ENCODE measurements at regions not wholly inside any gene's neighbourhood (a gene's known extent, or its start where the extent isn't known, plus 50 kb on each side); places are given as distances from the start of the nearest gene placed in this dataset.

GRCh38 chr20:17874271-17875105, 94.1 kb downstream of the SNX5 start:
- Histone ChIP-seq H3K9me3 (no peaks in the 10 kb centered on the region), H3K4me1 (peaks cover 37% of the 10 kb centered on the region), H3K36me3 (no peaks in the 10 kb centered on the region), H3K27ac (peak overlapping the region; percentile 64), H3K27me3 (no peaks in the 10 kb centered on the region), H3K4me3 (no peak overlapping the region)
- DNase-seq (ENCODE audit: low spot score in 2 of 2): peak in 1 of 2 donors; percentile 56
- WGBS: 24% methylated on average over 7 of the region's 7 CpGs
- TF ChIP-seq EP300 (IDR thresholded peaks at IDR 0.05) (no peak), POLR2A (IDR thresholded peaks at IDR 0.05) (no peak), POLR2AphosphoS5 (IDR thresholded peaks at IDR 0.05) (no peak), CTCF (IDR thresholded peaks at IDR 0.05) (no peak)

GRCh38 chr20:17873410-17874270, 95.0 kb downstream of the SNX5 start:
- H3K9me3 ChIP-seq: no peaks in the 10 kb centered on the region
- 32% methylated on average over 14 of the region's 14 CpGs for WGBS
- peak in 1 of 3 donors; percentile 20 for TF ChIP-seq POLR2AphosphoS5 (IDR thresholded peaks at IDR 0.05)
- TF ChIP-seq POLR2A (IDR thresholded peaks at IDR 0.05): no peak
- peak overlapping the region; percentile 64 for H3K27ac ChIP-seq
- H3K36me3 ChIP-seq: no peaks in the 10 kb centered on the region
- H3K4me1 ChIP-seq: peaks cover 37% of the 10 kb centered on the region
- no peaks in the 10 kb centered on the region for H3K27me3 ChIP-seq
- DNase-seq (ENCODE audit: low spot score in 2 of 2): peak; percentile 92 to 96
- no peak overlapping the region for H3K4me3 ChIP-seq

GRCh38 chr20:17872959-17873358, 95.6 kb downstream of the SNX5 start:
- Histone ChIP-seq H3K4me1 (peaks cover 37% of the 10 kb centered on the region), H3K27ac (no peak overlapping the region), H3K4me3 (no peak overlapping the region), H3K36me3 (no peaks in the 10 kb centered on the region), H3K9me3 (no peaks in the 10 kb centered on the region), H3K27me3 (no peaks in the 10 kb centered on the region)
- 22% methylated on average over 5 of the region's 5 CpGs for WGBS
- peak in 1 of 2 donors; percentile 27 for DNase-seq (ENCODE audit: low spot score in 2 of 2)
- TF ChIP-seq POLR2AphosphoS5 (IDR thresholded peaks at IDR 0.05): no peak
- TF ChIP-seq CTCF (IDR thresholded peaks at IDR 0.05): no peak
- no peak for TF ChIP-seq EP300 (IDR thresholded peaks at IDR 0.05)
- TF ChIP-seq POLR2A (IDR thresholded peaks at IDR 0.05): no peak

GRCh38 chr20:17872434-17872833, 96.2 kb downstream of the SNX5 start:
- 70% methylated on average over 12 of the region's 13 CpGs for WGBS
- Histone ChIP-seq H3K4me1 (peaks cover 40% of the 10 kb centered on the region), H3K4me3 (no peak overlapping the region), H3K36me3 (no peaks in the 10 kb centered on the region), H3K9me3 (no peaks in the 10 kb centered on the region), H3K27ac (no peak overlapping the region), H3K27me3 (no peaks in the 10 kb centered on the region)
- no peak for TF ChIP-seq POLR2A (IDR thresholded peaks at IDR 0.05)
- peak in 1 of 2 donors; percentile 53 for DNase-seq (ENCODE audit: low spot score in 2 of 2)

- Histone ChIP-seq H3K27ac (no peak overlapping the region), H3K9me3 (no peaks in the 10 kb centered on the region), H3K4me1 (peaks cover 45% of the 10 kb centered on the region), H3K4me3 (no peak overlapping the region), H3K36me3 (no peaks in the 10 kb centered on the region), H3K27me3 (no peaks in the 10 kb centered on the region)
- TF ChIP-seq POLR2AphosphoS5 (IDR thresholded peaks at IDR 0.05) (no peak), EP300 (IDR thresholded peaks at IDR 0.05) (no peak), CTCF (IDR thresholded peaks at IDR 0.05) (no peak), POLR2A (IDR thresholded peaks at IDR 0.05) (no peak)
- peak in 1 of 2 donors; percentile 39 for DNase-seq (ENCODE audit: low spot score in 2 of 2)
- WGBS: 39% methylated on average over 4 of the region's 4 CpGs
These were observed 96.7 kb downstream of the SNX5 start for GRCh38 chr20:17871886-17872285.

GRCh38 chr20:17871181-17871580, 97.4 kb downstream of the SNX5 start:
- H3K9me3 ChIP-seq: no peaks in the 10 kb centered on the region
- no peaks in the 10 kb centered on the region for H3K27me3 ChIP-seq
- peaks cover 44% of the 10 kb centered on the region for H3K4me1 ChIP-seq
- H3K36me3 ChIP-seq: no peaks in the 10 kb centered on the region
- TF ChIP-seq POLR2AphosphoS5 (IDR thresholded peaks at IDR 0.05): no peak
- TF ChIP-seq EP300 (IDR thresholded peaks at IDR 0.05): no peak
- no peak for TF ChIP-seq POLR2A (IDR thresholded peaks at IDR 0.05)
- no peak for TF ChIP-seq CTCF (IDR thresholded peaks at IDR 0.05)
- no peak overlapping the region for H3K4me3 ChIP-seq
- DNase-seq (ENCODE audit: low spot score in 2 of 2): no peak
- no peak overlapping the region for H3K27ac ChIP-seq
- 52% methylated on average over 2 of the region's 2 CpGs for WGBS

Measured in suprapubic skin (tissue), 4 donors.